SU-DHL-6 (cell line): ENCODE measurements at regions not wholly inside any gene's neighbourhood (a gene's known extent, or its start where the extent isn't known, plus 50 kb on each side); places are given as distances from the start of the nearest gene placed in this dataset.

Experiments
- H2AFZ ChIP-seq: fragments of 200-600 bp; sonication (generic); 2 replicates; pipeline ENCODE4 v1.6.1; 2014; ENCODE audit warnings: low read depth, mild to moderate bottlenecking, moderate library complexity, mixed read lengths, antibody characterized with exemption, low read length; ENCODE audit not compliant: severe bottlenecking
- H3F3A ChIP-seq: fragments of 200-600 bp; shearing (Covaris generic); 2 replicates; pipeline ENCODE4 v1.6.0; 2016; ENCODE audit warnings: antibody characterized with exemption, mild to moderate bottlenecking; ENCODE audit not compliant: insufficient read depth
- H3K27ac ChIP-seq: fragments of 200-600 bp; sonication (generic); 2 replicates; pipeline ENCODE4 v1.5.1; 2016; ENCODE audit warnings: low read depth, mild to moderate bottlenecking, low read length, moderate library complexity, mixed read lengths
- H3K27me3 ChIP-seq: fragments of 200-600 bp; sonication (generic), shearing (Covaris generic); 2 replicates; pipeline ENCODE4 v1.6.0; 2014; ENCODE audit warnings: mild to moderate bottlenecking, low read length
- H3K36me3 ChIP-seq: fragments of 200-600 bp; sonication (generic); 2 replicates; pipeline ENCODE4 v1.6.1; 2014; ENCODE audit warnings: mild to moderate bottlenecking, low read length, mixed read lengths
- H3K4me2 ChIP-seq: fragments of 300-600, 200-600 bp; shearing (Covaris generic), sonication (generic); 2 replicates; pipeline ENCODE4 v1.6.0; 2014; ENCODE audit warnings: low read length, low read depth, mild to moderate bottlenecking; ENCODE audit not compliant: poor library complexity, severe bottlenecking
- H3K4me3 ChIP-seq: fragments of 200-600 bp; sonication (generic); 2 replicates; pipeline ENCODE4 v1.5.1; 2014; ENCODE audit warnings: antibody characterized with exemption, low read length, mild to moderate bottlenecking, mixed read lengths; ENCODE audit not compliant: insufficient read depth, poor library complexity, severe bottlenecking
- H3K79me2 ChIP-seq: fragments of 200-600 bp; sonication (generic); 2 replicates; pipeline ENCODE4 v1.6.1; 2014; ENCODE audit warnings: mild to moderate bottlenecking, low read length, moderate library complexity; ENCODE audit not compliant: insufficient read depth
- H3K9ac ChIP-seq: fragments of 200-600 bp; sonication (generic); 2 replicates; pipeline ENCODE4 v1.7.0; 2014; ENCODE audit warnings: mild to moderate bottlenecking, low read length
- H3K9me2 ChIP-seq: fragments of 200-600 bp; sonication (generic); replicated peaks from 2 replicates; pipeline ENCODE4 v1.6.1; 2014; ENCODE audit warnings: low read length; ENCODE audit not compliant: insufficient read depth
- H3K9me3 ChIP-seq: fragments of 200-600 bp; sonication (generic); 2 replicates; pipeline ENCODE4 v1.6.1; 2014; ENCODE audit warnings: low read length, mixed read lengths; ENCODE audit not compliant: insufficient read depth
- H4K20me1 ChIP-seq: fragments of 200-600 bp; sonication (generic); 2 replicates; pipeline ENCODE4 v1.6.1; 2014; ENCODE audit warnings: low read depth, mild to moderate bottlenecking, antibody characterized with exemption, low read length, moderate library complexity, mixed read lengths
- EZH2phosphoT487 ChIP-seq: fragments of 200-600 bp; sonication (generic), shearing (Covaris generic); conservative IDR thresholded peaks from 2 replicates; pipeline ENCODE4 v1.6.1; 2018; ENCODE audit warnings: mild to moderate bottlenecking, antibody characterized with exemption, low read length, moderate library complexity, mixed read lengths
- TF ChIP-seq, protein P1 (sequence below): fragments of 200-600 bp; sonication (generic); IDR thresholded peaks from one replicate; pipeline ENCODE4 v1.5.1; 2017; ENCODE audit warnings: antibody characterized with exemption, mild to moderate bottlenecking, low read length, moderate library complexity; ENCODE audit not compliant: insufficient read depth, poor library complexity, severe bottlenecking

DNA sequence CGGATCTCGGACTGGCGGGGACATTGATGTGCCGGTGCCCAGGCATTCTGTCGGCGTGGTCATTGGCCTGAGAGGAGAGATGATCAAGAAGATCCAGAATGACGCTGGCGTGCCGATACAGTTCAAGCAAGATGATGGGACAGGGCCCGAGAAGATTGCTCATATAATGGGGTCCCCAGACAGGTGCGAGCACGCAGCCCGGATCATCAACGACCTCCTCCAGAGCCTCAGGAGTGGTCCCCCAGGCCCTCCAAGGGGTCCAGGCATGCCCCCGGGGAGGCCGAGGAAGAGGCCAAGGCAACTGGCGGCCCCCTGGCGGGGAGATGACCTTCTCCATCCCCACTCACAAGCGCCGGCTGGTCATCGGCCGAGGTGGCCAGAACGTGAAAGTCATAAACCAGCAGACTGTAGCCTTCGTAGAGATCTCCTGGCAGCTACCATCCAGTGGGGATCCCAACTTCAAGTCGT, 106.5 kb upstream of the MTAP start:
- Histone ChIP-seq H3K27ac (no peak overlapping the region), H2AFZ (no peak overlapping the region), H3K36me3 (no peaks in the 10 kb centered on the region), H4K20me1 (no peaks in the 10 kb centered on the region), H3K9me2 (no peaks in the 10 kb centered on the region), H3K4me3 (no peak overlapping the region), H3K79me2 (no peaks in the 10 kb centered on the region), H3F3A (no peaks in the 10 kb centered on the region), H3K4me2 (no peak overlapping the region), H3K9me3 (no peaks in the 10 kb centered on the region), H3K27me3 (no peaks in the 10 kb centered on the region), H3K9ac (no peak overlapping the region)
- TF ChIP-seq EZH2phosphoT487 = no peak
- TF ChIP-seq, protein P1, sequence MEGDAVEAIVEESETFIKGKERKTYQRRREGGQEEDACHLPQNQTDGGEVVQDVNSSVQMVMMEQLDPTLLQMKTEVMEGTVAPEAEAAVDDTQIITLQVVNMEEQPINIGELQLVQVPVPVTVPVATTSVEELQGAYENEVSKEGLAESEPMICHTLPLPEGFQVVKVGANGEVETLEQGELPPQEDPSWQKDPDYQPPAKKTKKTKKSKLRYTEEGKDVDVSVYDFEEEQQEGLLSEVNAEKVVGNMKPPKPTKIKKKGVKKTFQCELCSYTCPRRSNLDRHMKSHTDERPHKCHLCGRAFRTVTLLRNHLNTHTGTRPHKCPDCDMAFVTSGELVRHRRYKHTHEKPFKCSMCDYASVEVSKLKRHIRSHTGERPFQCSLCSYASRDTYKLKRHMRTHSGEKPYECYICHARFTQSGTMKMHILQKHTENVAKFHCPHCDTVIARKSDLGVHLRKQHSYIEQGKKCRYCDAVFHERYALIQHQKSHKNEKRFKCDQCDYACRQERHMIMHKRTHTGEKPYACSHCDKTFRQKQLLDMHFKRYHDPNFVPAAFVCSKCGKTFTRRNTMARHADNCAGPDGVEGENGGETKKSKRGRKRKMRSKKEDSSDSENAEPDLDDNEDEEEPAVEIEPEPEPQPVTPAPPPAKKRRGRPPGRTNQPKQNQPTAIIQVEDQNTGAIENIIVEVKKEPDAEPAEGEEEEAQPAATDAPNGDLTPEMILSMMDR = no peak

DNA sequence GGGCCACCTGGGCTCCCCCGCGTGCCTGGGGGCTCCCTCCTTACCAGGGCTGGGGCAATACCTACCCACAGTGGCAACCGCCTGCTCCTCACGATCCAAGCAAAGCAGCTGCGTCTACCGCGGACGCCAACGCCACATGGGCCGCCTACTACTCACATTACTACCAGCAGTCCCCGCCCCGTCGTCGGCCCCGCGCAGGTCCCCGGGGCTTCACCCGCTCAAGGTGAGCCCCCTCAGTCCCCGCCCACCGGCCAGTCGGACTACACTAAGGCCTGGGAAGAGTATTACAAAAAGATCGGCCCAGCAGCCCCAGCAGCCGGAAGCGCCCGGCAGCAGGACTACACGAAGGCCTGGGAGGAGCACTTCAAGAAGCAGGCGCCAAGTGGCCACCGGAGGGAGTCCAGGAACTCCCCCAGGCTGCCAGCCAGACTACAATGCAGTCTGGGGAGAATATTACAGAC, 106.0 kb upstream of the MTAP start:
- no peaks in the 10 kb centered on the region for H4K20me1 ChIP-seq
- TF ChIP-seq, protein P1 = no peak
- no peaks in the 10 kb centered on the region for H3F3A ChIP-seq
- no peaks in the 10 kb centered on the region for H3K79me2 ChIP-seq
- H2AFZ ChIP-seq = no peak overlapping the region
- H3K27me3 ChIP-seq = no peaks in the 10 kb centered on the region
- no peaks in the 10 kb centered on the region for H3K9me3 ChIP-seq
- H3K9me2 ChIP-seq = no peaks in the 10 kb centered on the region
- no peak overlapping the region for H3K27ac ChIP-seq
- no peak overlapping the region for H3K4me2 ChIP-seq
- no peaks in the 10 kb centered on the region for H3K36me3 ChIP-seq
- H3K4me3 ChIP-seq = no peak overlapping the region
- H3K9ac ChIP-seq = no peak overlapping the region

DNA sequence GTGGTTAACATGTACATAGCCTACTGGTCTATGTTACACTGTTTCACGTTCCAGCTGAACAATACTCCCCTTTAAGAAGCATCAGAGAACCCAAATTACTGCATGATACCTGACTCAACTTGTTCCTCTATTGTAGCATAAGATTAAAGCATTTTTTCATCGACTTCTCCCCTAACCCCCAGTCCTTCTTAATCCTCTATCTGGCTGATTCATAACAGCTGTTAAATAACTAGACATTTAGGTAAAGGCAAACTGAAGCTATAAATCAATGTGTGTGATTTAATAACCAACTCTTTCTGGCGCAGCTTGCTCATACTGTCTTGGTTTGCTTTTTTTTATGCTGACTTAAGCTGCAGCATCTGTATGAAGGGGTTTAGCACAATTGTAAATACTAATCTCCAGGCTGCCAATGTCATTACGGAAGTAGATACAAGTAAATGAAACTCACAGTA, 94.2 kb upstream of the MTAP start:
- no peaks in the 10 kb centered on the region for H3K9me2 ChIP-seq
- no peak overlapping the region for H3K4me3 ChIP-seq
- H2AFZ ChIP-seq = no peak overlapping the region
- no peaks in the 10 kb centered on the region for H3K9me3 ChIP-seq
- H3K4me2 ChIP-seq = no peak overlapping the region
- no peak overlapping the region for H3K9ac ChIP-seq
- H3K79me2 ChIP-seq = no peaks in the 10 kb centered on the region
- no peaks in the 10 kb centered on the region for H3K27me3 ChIP-seq
- H3F3A ChIP-seq = no peaks in the 10 kb centered on the region
- H3K36me3 ChIP-seq = no peaks in the 10 kb centered on the region
- H4K20me1 ChIP-seq = no peaks in the 10 kb centered on the region
- no peak overlapping the region for H3K27ac ChIP-seq
- TF ChIP-seq EZH2phosphoT487 = no peak
- TF ChIP-seq, protein P1 = no peak
